Adrenal gland (tissue), 9 donors: ENCODE measurements at regions not wholly inside any gene's neighbourhood (a gene's known extent, or its start where the extent isn't known, plus 50 kb on each side); places are given as distances from the start of the nearest gene placed in this dataset.

ENCODE experiments used
- DNase-seq, 7 donors: peaks; one replicate each; pipeline ENCODE4 v3.0.0-alpha.2; 2019 to 2020
- H3K27ac ChIP-seq, 5 donors: fragments of 200-600 bp; sonication (generic) in 4 of 5; 1 replicate in 3 of 5; 2 replicates in 2 of 5; pipeline versions ENCODE4 v1.5.1 to v1.8.0; 2016 to 2020; ENCODE audit warnings: mild to moderate bottlenecking in 1 of 5
- H3K27me3 ChIP-seq: fragments of 200-600 bp; 2 replicates; pipeline ENCODE4 v1.8.0; 2021
- H3K36me3 ChIP-seq, 2 donors: fragments of 200-600 bp; replicated peaks in 1 of 2; 1 replicate in 1 of 2; 2 replicates in 1 of 2; pipeline versions ENCODE4 v1.5.1 to v1.8.0; 2018 to 2022
- H3K4me1 ChIP-seq, 2 donors: fragments of 200-600 bp; replicated peaks in 1 of 2; 1 replicate in 1 of 2; 2 replicates in 1 of 2; pipeline versions ENCODE4 v1.5.1 to v1.8.0; 2018 to 2021
- H3K4me3 ChIP-seq, 4 donors: fragments of 200-600 bp; sonication (generic) in 3 of 4; one replicate each; pipeline ENCODE4 v1.5.1; 2016 to 2018
- H3K9me3 ChIP-seq, 3 donors: fragments of 200-600 bp; sonication (generic) in 1 of 3; replicated peaks in 1 of 3; 1 replicate in 2 of 3; 2 replicates in 1 of 3; pipeline versions ENCODE4 v1.5.1 to v1.8.0; 2016 to 2021
- POLR2A ChIP-seq, 2 donors: fragments of 450-650 bp; IDR thresholded peaks; one replicate each; pipeline ENCODE4 v1.6.1; 2017; ENCODE audit warnings: antibody characterized with exemption in 2 of 2, mild to moderate bottlenecking in 2 of 2, moderate library complexity in 1 of 2
- WGBS, 4 donors: extraction: QIAGEN DNeasy Blood & Tissue Kit in 2 of 4; methylation state at CpG; one replicate each; pipeline versions ENCODE4 v1.1.5 to v1.1.7; 2013 to 2017; 5-methylcytosine and 5-hydroxymethylcytosine counted together
- intact Hi-C, 2 donors: fragments of 100-400 bp; cut with DNase I; formaldehyde crosslinking; loops; one replicate each; pipeline versions ENCODE4 v1.14.1 to v1.15.0; 2022 to 2023
- TF ChIP-seq, protein P1 (sequence below), 6 experiments: fragments of 450-650 bp in 4 of 6; fragments of 200-600 bp in 2 of 6; sonication (generic) in 1 of 6; IDR thresholded peaks; 1 replicate in 5 of 6; 2 replicates in 1 of 6; pipeline versions ENCODE4 v1.5.1 to v1.8.0; 2016 to 2021; ENCODE audit warnings: antibody characterized with exemption in 6 of 6, mild to moderate bottlenecking in 2 of 6, moderate library complexity in 1 of 6
- donor health status: healthy with polysubstance abuse.
- donor health status: Bipolar disorder and iron deficiency.
- donor health status: DM: yes; HTN: yes; CAD: no.
- donor health status: DM: no; HTN: no; CAD: no.
- donor health status: DM: no; HTN: no; CAD: no.

DNA sequence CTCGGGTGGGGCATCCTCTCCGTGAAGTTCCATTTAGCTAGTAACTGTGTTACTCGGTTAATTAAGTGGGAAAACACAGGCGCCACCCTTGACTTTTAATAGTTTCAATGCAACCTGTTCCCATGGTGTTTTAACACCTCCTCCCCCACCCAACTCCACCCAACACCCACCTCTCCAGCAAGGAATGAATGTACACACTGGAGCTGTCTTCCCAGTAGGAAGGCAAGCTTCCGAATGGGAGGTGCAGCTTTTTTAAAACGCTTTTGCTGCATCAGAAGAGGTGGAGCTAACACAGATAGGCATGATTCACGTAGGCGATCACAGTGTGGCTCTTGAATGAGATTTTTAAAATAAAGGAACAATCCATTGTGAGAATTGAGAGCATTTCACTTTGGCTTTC lies 73.8 kb upstream of the AGAP1 start:
- intact Hi-C loops: no loop called here
- WGBS, 4 donors: 79 to 90% (median 86%) methylated on average over 8 of the region's 8 CpGs

DNA sequence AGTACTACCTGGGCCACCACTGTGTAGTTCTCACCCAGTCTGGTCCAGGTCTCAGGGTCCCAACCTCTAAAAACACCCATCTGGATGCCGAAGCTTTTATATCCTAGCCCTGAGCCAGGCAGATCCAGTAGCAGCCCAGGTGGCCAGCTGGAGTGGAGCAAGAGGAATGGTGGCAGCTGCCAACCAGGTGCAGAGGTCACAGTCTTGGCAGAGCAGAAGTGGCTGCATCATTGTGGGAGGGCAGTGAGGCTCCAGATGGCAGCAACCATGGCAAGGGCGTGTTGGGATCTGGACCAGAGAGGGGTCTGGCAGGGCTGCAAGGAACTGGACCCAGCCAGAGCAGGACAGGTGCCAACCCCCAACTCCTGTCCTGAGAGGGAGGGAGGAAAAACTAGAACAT lies 72.2 kb upstream of the AGAP1 start:
- Histone ChIP-seq H3K27me3 (no peaks in the 10 kb centered on the region), H3K27ac (no peak overlapping the region), H3K9me3 (no peaks in the 10 kb centered on the region), H3K4me3 (no peak overlapping the region), H3K36me3 (no peaks in the 10 kb centered on the region), H3K4me1 (no peaks in the 10 kb centered on the region)
- no peak for TF ChIP-seq POLR2A (IDR thresholded peaks at IDR 0.05)
- TF ChIP-seq, protein P1, sequence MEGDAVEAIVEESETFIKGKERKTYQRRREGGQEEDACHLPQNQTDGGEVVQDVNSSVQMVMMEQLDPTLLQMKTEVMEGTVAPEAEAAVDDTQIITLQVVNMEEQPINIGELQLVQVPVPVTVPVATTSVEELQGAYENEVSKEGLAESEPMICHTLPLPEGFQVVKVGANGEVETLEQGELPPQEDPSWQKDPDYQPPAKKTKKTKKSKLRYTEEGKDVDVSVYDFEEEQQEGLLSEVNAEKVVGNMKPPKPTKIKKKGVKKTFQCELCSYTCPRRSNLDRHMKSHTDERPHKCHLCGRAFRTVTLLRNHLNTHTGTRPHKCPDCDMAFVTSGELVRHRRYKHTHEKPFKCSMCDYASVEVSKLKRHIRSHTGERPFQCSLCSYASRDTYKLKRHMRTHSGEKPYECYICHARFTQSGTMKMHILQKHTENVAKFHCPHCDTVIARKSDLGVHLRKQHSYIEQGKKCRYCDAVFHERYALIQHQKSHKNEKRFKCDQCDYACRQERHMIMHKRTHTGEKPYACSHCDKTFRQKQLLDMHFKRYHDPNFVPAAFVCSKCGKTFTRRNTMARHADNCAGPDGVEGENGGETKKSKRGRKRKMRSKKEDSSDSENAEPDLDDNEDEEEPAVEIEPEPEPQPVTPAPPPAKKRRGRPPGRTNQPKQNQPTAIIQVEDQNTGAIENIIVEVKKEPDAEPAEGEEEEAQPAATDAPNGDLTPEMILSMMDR (IDR thresholded peaks at IDR 0.05): no peak
- 64 to 90% (median 84%) methylated on average over 2 of the region's 2 CpGs for WGBS, 4 donors
- DNase-seq: no peak
- intact Hi-C loops: no loop called here

More for the DNA sequence above, 73.8 kb upstream of the AGAP1 start:
- no peak for DNase-seq
- no peak for TF ChIP-seq POLR2A (IDR thresholded peaks at IDR 0.05)
- TF ChIP-seq, protein P1 (IDR thresholded peaks at IDR 0.05): no peak
- no peak overlapping the region for H3K27ac ChIP-seq
- H3K9me3 ChIP-seq: no peaks in the 10 kb centered on the region
- H3K27me3 ChIP-seq: no peaks in the 10 kb centered on the region
- H3K4me3 ChIP-seq: no peak overlapping the region
- no peaks in the 10 kb centered on the region for H3K36me3 ChIP-seq
- no peaks in the 10 kb centered on the region for H3K4me1 ChIP-seq

DNA sequence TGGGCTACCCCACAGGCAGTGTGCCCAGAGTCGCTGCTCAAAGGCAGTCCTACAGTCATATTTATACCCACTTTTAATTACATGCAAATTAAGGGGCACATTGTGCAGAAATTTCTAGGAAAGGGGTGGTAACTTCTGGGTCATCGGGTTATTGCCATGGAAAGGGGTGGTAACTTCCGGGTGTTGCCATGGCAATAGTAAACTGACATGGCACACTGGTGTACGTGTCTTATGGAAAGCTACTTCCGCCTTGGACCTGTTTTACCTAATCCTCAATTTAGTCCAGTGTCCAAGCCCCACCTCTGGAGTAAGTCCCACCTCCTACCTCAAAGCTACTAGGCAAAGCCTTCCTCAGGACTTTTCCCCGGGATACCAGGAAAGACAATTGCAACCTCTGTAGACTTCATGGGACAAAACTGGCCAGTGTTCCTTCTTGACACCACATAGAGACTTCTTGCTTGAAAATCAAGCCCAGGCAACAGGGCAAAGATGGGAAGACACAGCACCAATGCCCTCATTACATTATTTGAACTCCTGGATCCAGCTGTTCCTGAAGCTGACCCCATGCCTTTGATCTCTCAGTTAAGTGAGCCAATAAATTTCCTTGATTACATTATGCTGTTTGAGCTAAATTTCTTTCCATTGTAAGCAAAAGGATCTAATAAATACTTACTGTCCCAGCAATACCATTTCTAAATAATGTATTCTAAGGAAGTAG lies 63.3 kb upstream of the AGAP1 start:
- no peak for DNase-seq
- H3K4me3 ChIP-seq: no peak overlapping the region
- intact Hi-C loops: loop anchor here in 1 of 2 donors (10.0 kb wide), 1 partner anchor 296 kb away; no protein-coding TSS in a partner anchor
- no peaks in the 10 kb centered on the region for H3K9me3 ChIP-seq
- no peaks in the 10 kb centered on the region for H3K27me3 ChIP-seq
- peaks cover 13 to 22% of the 10 kb centered on the region in 2 donors for H3K4me1 ChIP-seq
- 87 to 95% (median 91%) methylated on average over 6 of the region's 6 CpGs for WGBS, 4 donors
- no peak for TF ChIP-seq POLR2A (IDR thresholded peaks at IDR 0.05)
- TF ChIP-seq, protein P1 (IDR thresholded peaks at IDR 0.05): no peak
- H3K27ac ChIP-seq: no peak overlapping the region
- H3K36me3 ChIP-seq: no peaks in the 10 kb centered on the region

DNA sequence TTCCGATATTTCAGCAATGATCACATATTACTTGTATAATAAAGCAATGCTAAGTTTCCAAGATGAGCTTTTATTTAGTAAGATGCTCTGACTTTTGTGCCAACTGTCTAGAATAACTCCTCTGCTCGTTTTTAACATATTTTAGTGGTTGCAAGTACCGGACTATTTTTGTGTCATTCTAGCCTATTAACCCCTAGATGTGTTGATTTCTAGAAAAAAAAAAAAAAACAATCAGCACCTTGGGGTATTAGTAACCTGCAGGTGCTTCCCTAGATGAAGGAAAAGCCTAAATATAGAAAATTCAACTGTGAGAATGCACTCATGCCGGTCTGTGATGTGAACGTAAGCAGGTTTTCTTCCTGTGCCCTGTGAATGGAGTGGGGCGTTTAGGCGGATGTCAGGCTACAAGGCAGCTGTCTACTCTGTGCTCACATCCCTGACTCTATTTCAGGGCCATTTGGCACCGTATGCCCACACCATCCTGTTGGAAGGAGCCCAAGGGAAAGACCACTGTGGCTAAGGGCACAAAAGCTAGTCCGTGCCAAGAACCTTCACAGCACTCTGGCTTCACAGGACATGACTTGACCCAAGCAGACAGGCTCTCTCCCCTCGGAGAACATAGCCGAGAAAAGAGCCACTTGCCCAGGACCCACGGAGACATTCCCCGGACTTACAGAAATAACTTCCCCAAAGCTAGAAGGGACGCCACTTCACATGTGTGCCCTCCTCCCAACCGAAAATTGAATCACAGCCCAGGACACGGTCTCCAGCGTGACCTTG lies 60.9 kb upstream of the AGAP1 start:
- TF ChIP-seq POLR2A (IDR thresholded peaks at IDR 0.05): peak in 1 of 2 donors; percentile 24
- TF ChIP-seq, protein P1 (IDR thresholded peaks at IDR 0.05): no peak
- H3K4me3 ChIP-seq: peak overlapping the region in 1 of 4 donors; percentile 24

More for the DNA sequence above, 60.9 kb upstream of the AGAP1 start:
- Histone ChIP-seq H3K4me1 (peaks cover 13 to 22% of the 10 kb centered on the region in 2 donors), H3K9me3 (no peaks in the 10 kb centered on the region), H3K27me3 (no peaks in the 10 kb centered on the region), H3K36me3 (no peaks in the 10 kb centered on the region), H3K27ac (peak overlapping the region; percentile 2 to 89 (median 73))
- intact Hi-C loops: loop anchor here in 1 of 2 donors (10.0 kb wide), 1 partner anchor 298 kb away; no protein-coding TSS in a partner anchor
- 22 to 27% (median 24%) methylated on average over 16 to 17 of the region's 17 CpGs for WGBS, 4 donors
- DNase-seq: peak; percentile 43 to 69 (median 49)
